GM21786 (cell line): ENCODE measurements at regions not wholly inside any gene's neighbourhood (a gene's known extent, or its start where the extent isn't known, plus 50 kb on each side); places are given as distances from the start of the nearest gene placed in this dataset.

ENCODE experiments used
- ATAC-seq: cut with Tn5 transposase; IDR thresholded peaks from one replicate; pipeline ENCODE4 v1.9.1; 2021; ENCODE audit not compliant: unreplicated experiment

- ATAC-seq, result no peak
These were observed 121.1 kb upstream of the ATP6AP2 start for GRCh38 chrX:40459571-40460158.

- ATAC-seq, result no peak
These were observed 123.4 kb upstream of the ATP6AP2 start for GRCh38 chrX:40457406-40457805.

- ATAC-seq, result no peak
These were observed 128.7 kb upstream of the ATP6AP2 start for GRCh38 chrX:40452031-40452430.

DNA sequence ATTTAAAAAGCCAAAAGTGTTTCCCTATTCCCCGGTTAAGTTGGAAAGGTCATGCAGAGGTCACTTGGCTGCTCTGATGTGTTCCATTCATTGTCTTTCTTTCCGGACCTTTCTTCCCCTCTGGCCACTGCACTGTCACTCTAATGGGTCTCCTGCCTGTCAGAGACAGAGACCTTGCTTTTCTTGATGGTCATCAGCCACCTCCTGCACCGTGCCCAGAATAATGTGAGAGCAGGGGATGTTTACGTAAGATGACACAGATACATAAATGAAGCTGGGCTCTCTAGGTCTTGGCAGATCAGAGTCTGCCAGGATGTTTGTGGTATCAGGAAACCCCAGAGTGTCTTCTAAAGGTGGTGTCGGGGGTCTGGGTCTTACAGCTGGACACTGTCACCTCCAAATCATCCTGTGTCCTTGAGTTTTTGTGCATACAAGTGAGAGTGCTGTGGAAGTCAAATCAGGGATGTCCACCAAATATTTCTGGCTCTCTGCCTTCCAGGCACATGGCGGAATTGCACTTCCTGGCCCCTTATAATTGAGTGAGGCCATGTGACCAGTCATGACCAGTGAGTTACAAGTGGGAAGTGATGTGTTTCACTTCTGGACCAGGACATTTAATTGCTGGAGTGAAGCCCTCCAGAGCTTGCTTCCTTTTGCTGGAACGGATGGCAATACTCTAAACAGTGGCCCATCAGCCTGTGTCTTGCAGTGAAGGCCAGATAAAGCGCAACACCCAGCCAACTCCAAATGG lies 130.6 kb upstream of the ATP6AP2 start:
- no peak for ATAC-seq

- ATAC-seq, result no peak
These were observed 131.4 kb upstream of the ATP6AP2 start for GRCh38 chrX:40449396-40449795.

DNA sequence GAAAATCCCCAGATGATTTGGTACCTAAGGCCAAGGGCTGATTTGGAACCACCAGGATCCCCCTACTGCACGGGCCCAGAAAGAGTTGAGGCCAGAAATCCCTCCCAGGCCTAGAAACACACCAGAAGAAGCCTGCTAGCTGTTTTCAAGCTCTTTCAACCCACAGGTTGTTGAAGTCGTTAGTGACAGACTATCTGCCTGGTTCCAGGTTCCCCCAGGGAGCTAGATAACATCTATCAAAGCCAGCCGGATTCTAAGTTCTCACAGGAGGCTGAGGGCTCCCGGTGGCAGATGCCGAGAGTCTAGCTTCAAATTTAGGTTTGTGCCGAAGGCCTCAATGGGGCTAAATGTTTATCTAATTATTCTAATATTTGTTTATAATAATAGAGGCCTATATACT lies 132.0 kb upstream of the ATP6AP2 start:
- no peak for ATAC-seq

DNA sequence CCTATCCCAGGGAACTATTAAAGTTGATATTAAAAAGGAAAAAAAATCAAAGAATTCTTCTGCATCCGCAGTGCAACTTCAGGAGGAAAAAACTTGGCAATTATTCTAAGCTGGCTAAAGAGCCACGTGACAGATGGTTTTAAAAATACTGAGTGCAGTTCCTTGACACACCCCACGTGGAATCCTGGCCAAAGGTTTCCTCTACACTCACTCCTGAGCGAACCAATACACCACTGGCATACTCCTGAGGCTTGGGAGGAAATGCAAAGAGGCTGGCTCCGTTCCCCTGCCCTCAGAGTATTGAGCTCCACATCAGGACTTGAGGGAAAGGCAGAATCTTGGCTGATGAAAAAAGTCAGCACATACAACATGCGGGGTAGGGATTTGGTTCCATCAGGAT lies 133.8 kb upstream of the ATP6AP2 start:
- ATAC-seq, result no peak

DNA sequence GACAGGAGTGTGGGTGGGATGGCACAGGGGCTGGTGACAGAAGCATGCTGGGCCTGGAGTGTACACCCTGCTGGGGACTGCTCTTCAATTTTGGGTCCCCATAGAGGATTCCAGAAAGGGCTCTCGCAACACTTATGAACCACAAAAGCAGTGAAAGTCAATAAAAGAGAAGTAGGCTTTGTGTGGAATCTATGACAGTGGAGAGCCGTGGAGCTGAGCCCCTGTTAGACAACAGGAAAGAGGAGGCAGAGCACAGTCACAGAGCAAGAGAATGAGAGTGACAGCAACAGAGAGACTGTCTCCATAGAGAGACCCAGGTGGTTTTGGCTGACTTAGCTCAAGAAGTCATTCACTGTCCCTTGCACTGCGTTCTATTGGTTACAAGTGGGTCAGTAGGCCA lies 135.1 kb upstream of the ATP6AP2 start:
- no peak for ATAC-seq

DNA sequence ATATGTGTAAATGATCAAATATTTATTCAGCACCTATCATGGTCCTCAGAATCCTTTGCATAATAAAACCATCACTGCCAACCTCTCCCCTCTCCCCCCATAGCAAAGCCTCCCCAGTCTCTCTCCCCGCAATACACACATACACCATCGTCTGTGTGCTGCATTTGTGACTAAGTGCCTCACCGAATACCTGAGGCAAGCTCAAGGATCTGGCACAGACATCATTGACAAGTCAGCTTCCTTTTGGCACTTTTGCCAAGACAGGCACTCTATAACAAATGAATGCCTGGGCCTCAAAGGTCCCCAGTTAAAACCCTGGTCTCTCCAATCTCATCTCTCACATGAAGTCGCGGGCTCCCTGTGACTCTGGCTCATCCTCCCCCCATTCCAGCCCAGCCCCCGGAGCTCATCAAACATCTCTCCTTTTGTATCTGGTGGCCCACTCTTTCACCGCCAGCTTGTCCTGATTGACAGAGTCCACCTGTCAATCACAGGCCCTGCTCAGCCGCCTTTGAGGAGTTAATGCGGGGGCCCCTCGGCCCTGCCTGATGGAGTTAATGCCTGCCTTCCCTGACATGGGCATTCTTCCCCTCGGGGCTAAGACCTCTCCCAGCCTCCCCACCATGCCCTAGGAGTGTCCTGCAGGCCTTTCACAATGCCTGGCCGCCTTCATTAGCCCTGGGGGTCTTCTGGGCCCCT lies 135.8 kb upstream of the ATP6AP2 start:
- ATAC-seq, result no peak

DNA sequence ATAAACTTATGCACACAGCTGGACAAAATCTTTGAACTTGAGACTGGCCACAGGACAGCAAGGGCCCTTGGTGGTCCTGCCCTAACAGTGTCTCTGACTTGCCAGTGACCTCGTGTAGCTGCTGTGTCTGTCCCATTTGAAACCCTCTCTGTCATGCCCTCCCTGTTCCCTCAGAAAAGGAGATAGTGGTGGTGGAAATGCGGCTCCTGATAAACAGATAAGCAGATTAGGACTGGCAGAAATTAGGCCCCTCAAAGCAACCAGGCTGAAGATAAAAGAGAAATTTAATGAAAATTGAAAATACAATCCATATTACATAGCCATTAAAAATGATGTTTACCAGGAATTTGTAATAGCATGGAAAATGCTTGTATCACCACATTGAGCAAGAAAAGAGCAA lies 136.6 kb upstream of the ATP6AP2 start:
- ATAC-seq, result no peak

DNA sequence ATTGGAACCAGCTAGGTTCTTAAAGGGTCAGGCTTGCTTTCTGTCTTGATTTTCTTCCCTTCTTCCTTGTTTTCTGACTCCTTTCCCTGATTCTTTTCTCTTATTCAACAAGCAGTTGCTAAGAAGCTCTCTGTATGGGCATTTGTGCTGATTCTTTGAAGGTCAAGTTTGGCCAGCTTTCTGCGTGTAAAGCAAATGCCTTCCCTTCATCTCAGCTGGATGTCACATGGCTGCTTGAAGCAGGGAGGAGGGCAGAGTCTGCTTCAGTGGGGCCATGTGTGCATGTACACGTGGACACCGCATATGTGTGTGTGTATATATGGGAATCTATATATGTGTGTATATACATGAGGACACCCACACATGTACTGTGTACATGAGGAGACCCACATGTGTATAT lies 139.9 kb upstream of the ATP6AP2 start:
- no peak for ATAC-seq

- ATAC-seq, result no peak
These were observed 140.9 kb upstream of the ATP6AP2 start for GRCh38 chrX:40439625-40440532.

DNA sequence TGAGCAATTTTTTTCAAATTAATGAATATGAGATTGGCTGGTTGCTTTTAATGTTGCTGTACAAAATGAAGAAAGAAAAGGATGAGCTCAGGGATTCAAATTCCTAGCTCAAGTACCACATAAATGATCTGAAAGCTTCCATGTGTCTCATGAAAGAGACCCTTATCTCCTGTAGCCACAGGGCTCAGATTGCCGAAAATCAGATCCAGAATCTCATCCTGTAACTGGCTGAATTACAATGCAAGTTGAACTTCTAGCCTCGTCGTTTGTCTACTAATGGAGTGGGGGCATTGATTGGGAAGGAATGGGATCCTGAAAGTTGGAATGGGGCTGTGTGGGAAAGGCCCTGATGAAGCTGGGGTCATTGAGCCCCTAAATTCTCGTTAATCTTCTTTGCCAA lies 143.4 kb upstream of the ATP6AP2 start:
- no peak for ATAC-seq

- ATAC-seq, result no peak
These were observed 145.8 kb upstream of the ATP6AP2 start for GRCh38 chrX:40434947-40435346.

GRCh38 chrX:40434443-40434842 lies 146.3 kb upstream of the ATP6AP2 start:
- no peak for ATAC-seq

DNA sequence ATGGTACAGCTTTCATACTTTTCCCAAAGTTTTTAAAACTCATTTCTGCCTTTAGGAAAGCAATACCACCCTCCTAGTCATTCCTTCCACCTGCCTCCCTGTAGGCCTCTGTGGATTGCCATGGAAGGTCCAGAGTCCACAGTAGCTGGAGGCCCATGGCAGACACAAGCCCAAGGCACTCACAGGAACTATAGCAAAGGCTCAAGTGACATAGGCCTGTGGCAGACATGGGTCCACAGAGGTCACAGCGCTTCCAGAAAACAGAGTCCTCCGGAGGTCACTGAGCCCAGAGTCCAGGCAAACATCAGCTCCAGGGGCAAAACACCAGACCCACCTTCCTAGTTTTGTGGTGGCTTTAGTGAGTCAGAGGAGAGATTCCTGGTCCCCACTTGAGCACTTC lies 147.6 kb upstream of the ATP6AP2 start:
- ATAC-seq, result no peak

DNA sequence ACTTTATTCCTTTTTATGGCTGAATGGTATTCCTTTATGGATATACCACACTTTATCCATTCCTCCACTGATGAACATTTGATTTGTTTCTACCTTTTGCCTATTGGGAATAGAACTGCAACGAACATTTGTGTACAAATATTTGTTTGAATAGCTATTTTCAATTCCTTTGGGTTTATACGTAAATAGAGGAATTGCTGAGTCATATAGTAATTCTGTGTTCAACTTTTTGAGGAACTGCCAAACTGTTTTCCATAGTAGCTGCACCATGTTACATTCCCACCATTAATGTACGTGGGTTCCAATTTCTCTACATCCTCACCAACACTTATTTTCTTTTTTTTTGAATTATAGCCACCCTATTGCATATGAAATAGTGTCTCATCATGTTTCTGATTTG lies 156.5 kb upstream of the ATP6AP2 start:
- no peak for ATAC-seq

GRCh38 chrX:40423299-40423698 lies 157.5 kb upstream of the ATP6AP2 start:
- ATAC-seq, result no peak

DNA sequence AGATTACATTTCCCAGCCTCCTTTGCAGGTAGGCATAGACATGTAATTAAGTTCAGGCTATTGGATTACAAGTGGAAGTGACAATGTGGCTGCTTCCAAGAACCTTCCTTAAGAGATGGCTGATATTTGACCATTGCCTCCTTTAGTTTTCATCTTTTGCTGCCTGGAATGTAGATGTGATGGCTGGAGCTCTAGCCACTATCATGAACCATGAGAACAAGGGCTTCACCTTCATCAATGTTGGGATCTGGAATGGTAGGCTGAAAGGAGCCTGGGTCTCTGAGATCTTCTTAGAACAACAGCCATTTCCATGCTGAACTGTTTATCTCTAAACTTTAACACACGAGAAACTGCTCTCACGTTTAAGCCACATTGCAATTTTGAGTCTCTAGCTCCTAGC lies 158.7 kb upstream of the ATP6AP2 start:
- no peak for ATAC-seq

DNA sequence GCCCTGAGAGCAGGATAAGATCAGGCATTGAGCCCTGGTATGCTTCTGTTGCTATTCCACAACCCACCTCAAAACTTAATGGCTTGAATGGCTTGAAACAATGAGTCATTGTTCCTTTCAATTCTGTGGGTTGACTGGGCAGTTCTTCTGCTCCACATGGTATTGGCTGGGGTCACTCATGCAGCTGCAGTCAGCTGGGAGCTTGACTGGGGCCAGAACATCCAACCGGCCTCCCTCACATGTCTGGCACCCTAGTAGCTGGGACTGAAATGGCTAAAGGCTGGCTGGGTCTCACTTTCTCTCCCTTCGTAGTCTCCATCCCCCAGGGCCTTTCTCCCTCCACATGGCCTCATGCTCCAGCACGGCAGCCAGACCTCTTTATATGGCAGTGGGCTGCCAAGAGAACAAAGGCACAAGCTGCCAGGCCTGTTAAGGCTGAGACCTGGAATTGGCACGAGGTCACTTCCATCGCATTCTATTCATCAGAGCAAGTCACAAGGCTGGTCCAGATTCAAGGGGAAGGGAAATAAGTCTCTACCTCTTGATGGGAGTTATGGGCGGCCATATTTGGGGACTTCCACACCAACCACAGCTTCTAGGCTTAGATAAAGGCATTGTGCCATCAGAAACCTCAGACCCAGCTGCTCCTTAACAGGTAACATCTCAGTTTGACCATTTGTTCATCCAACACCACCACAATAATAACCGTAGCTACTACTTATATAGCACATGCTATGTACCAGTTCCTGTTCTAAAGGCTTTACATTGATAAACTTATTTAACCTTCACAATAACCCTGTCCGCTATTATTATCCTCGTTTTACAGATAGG lies 159.7 kb upstream of the ATP6AP2 start:
- peak; percentile 73 for ATAC-seq
